ENCODE measurements at regions not wholly inside any gene's neighbourhood (a gene's known extent, or its start where the extent isn't known, plus 50 kb on each side); places are given as distances from the start of the nearest gene placed in this dataset.

DNA sequence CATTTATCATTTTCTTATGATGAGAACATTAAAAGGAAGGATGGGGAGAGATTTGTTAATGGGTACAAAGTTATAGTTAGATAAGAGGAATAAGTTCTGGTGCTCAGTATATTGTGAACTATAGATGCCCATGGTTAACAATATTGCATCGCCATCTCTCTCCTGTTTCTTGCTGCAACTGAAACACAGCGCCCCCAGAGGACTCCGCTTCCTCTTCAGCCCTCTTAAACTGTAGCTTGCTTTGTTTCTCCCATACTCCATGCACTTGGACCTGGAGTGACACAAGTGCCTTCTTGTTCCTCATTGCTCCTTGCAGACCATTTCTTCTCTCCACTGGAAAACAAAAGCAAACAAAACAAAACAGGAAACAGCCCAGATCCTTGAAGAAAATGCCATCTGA lies 70.1 kb upstream of the NTPCR start:
- TF ChIP-seq, protein P1, sequence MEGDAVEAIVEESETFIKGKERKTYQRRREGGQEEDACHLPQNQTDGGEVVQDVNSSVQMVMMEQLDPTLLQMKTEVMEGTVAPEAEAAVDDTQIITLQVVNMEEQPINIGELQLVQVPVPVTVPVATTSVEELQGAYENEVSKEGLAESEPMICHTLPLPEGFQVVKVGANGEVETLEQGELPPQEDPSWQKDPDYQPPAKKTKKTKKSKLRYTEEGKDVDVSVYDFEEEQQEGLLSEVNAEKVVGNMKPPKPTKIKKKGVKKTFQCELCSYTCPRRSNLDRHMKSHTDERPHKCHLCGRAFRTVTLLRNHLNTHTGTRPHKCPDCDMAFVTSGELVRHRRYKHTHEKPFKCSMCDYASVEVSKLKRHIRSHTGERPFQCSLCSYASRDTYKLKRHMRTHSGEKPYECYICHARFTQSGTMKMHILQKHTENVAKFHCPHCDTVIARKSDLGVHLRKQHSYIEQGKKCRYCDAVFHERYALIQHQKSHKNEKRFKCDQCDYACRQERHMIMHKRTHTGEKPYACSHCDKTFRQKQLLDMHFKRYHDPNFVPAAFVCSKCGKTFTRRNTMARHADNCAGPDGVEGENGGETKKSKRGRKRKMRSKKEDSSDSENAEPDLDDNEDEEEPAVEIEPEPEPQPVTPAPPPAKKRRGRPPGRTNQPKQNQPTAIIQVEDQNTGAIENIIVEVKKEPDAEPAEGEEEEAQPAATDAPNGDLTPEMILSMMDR (IDR thresholded peaks at IDR 0.05): peak; percentile 29 to 59 (median 48)
- no peak for TF ChIP-seq POLR2A (IDR thresholded peaks at IDR 0.05)
